GM21528 (cell line): ENCODE measurements at regions not wholly inside any gene's neighbourhood (a gene's known extent, or its start where the extent isn't known, plus 50 kb on each side); places are given as distances from the start of the nearest gene placed in this dataset.
"Not testable (repeated sequence)": the region's sequence is repeated elsewhere in the genome, so short reads cannot be mapped to it uniquely, and the experiment has no call there.

Experiments used
- ATAC-seq: cut with Tn5 transposase; IDR thresholded peaks from one replicate; pipeline ENCODE4 v1.9.1; 2021; ENCODE audit warnings: mild to moderate bottlenecking, moderate library complexity; ENCODE audit not compliant: unreplicated experiment, low FRiP score

- not testable (repeated sequence) for ATAC-seq
These were observed 153.1 kb upstream of the LRRC61 start for GRCh38 chr7:150169943-150170490.

GRCh38 chr7:150183602-150184001, 139.6 kb upstream of the LRRC61 start:
- not testable (repeated sequence) for ATAC-seq

- ATAC-seq, result peak; percentile 83
These were observed 133.2 kb upstream of the LRRC61 start for GRCh38 chr7:150189963-150190362.

GRCh38 chr7:150192541-150192940, 130.6 kb upstream of the LRRC61 start:
- ATAC-seq, result not testable (repeated sequence)

- ATAC-seq, result not testable (repeated sequence)
These were observed 129.3 kb upstream of the LRRC61 start for GRCh38 chr7:150193866-150194265.
